ENCODE measurements at regions not wholly inside any gene's neighbourhood (a gene's known extent, or its start where the extent isn't known, plus 50 kb on each side); places are given as distances from the start of the nearest gene placed in this dataset.

GRCh38 chr2:204223544-204223943, 287.0 kb downstream of the ICOS start:
- H3K36me3 ChIP-seq (ENCODE audit: control insufficient read depth in 1 of 2, insufficient read depth in 2 of 2, low read length in 2 of 2) = no peaks in the 10 kb centered on the region
- ATAC-seq = no peak
- no peak overlapping the region for H2AFZ ChIP-seq (ENCODE audit: low read depth, low read length, poor library complexity, severe bottlenecking)
- no peak overlapping the region for H3K9ac ChIP-seq (ENCODE audit: low read length)
- H3K4me2 ChIP-seq (ENCODE audit: low read length) = no peak overlapping the region
- intact Hi-C loops (cut with micrococcal nuclease) = no loop called here
- H4K20me1 ChIP-seq (ENCODE audit: insufficient read depth) = no peaks in the 10 kb centered on the region
- POLR2A ChIA-PET = no interaction called here
- H3K9me3 ChIP-seq (ENCODE audit: control insufficient read depth in 1 of 2, insufficient read depth in 1 of 2, low read depth in 1 of 2, low read length in 2 of 2) = no peaks in the 10 kb centered on the region
- no peaks in the 10 kb centered on the region for H3K79me2 ChIP-seq (ENCODE audit: insufficient read depth, low read length)
- RAD21 ChIA-PET (ENCODE audit: low non-redundant PET in 1 of 2, low total read pairs in 2 of 2, uncharacterized antibody in 2 of 2, unreplicated experiment in 2 of 2) = interaction anchor here in 1 of 2 experiments (0.9 kb wide), 1 partner anchor 78 kb away, joined by 3 read pairs; no protein-coding TSS in a partner anchor
- H3K4me3 ChIP-seq (replicated peaks in 1 of 2; ENCODE audit: low read depth in 1 of 2, low read length in 2 of 2) = no peak overlapping the region
- TF ChIP-seq SIN3A (IDR thresholded peaks at IDR 0.05; ENCODE audit: low read depth) (no peak), POLR2AphosphoS5 (IDR thresholded peaks at IDR 0.05; ENCODE audit: low read depth, low read length) (no peak), EZH2 (IDR thresholded peaks at IDR 0.05) (no peak), CBX3 (IDR thresholded peaks at IDR 0.05; ENCODE audit: low read depth) (no peak), TCF7L2 (IDR thresholded peaks at IDR 0.05; ENCODE audit: borderline replicate concordance, extremely low read depth, insufficient read depth, insufficient read length) (no peak), ZNF274 (IDR thresholded peaks at IDR 0.05; ENCODE audit: low read depth, low read length) (no peak), CEBPB (IDR thresholded peaks at IDR 0.05; ENCODE audit: low read depth) (no peak), POLR2A (IDR thresholded peaks at IDR 0.05; ENCODE audit: borderline replicate concordance, extremely low read depth, insufficient read depth, insufficient read length) (no peak)
- TF ChIP-seq, protein P1, sequence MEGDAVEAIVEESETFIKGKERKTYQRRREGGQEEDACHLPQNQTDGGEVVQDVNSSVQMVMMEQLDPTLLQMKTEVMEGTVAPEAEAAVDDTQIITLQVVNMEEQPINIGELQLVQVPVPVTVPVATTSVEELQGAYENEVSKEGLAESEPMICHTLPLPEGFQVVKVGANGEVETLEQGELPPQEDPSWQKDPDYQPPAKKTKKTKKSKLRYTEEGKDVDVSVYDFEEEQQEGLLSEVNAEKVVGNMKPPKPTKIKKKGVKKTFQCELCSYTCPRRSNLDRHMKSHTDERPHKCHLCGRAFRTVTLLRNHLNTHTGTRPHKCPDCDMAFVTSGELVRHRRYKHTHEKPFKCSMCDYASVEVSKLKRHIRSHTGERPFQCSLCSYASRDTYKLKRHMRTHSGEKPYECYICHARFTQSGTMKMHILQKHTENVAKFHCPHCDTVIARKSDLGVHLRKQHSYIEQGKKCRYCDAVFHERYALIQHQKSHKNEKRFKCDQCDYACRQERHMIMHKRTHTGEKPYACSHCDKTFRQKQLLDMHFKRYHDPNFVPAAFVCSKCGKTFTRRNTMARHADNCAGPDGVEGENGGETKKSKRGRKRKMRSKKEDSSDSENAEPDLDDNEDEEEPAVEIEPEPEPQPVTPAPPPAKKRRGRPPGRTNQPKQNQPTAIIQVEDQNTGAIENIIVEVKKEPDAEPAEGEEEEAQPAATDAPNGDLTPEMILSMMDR (IDR thresholded peaks at IDR 0.05 in 2 of 3, conservative IDR thresholded peaks at IDR 0.05 in 1 of 3; ENCODE audit: borderline replicate concordance in 1 of 3, insufficient read depth in 1 of 3, low read depth in 2 of 3, low read length in 2 of 3) = no peak
- peaks cover 24% of the 10 kb centered on the region for H3K27me3 ChIP-seq (ENCODE audit: insufficient read depth, low read length)
- no peak overlapping the region for H3K27ac ChIP-seq (ENCODE audit: low read depth, low read length)
- CTCF ChIA-PET = no interaction called here
- BruUV-seq (replicated peaks) = no TSS peak
- no peaks in the 10 kb centered on the region for H3K4me1 ChIP-seq (ENCODE audit: control insufficient read depth in 1 of 2, insufficient read depth in 2 of 2, low read length in 2 of 2)
- DNase-seq (ENCODE audit: low read depth, low spot score) = no peak
- no peaks in the 10 kb centered on the region for H3K9me2 ChIP-seq (ENCODE audit: insufficient read depth)

DNA sequence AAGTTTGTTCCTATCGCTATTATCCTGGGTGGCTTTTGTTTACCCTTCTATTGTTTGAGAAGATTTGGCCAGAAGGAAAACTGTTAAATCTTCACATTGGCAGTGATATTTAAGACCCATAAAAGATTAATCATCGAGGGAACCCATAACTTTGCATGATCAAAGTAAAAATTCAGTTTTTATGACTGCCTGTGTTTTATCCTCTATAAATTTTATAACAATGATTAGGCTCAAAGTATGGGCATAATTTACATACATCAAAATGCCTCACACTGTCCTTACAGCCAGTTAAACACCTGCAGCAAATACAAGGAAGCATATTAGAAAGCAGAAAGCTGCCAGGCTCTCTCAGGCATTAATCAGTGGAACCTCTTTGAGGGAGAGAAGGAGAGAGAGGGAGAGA, 289.1 kb downstream of the ICOS start:
- no peak overlapping the region for H3K4me2 ChIP-seq (ENCODE audit: low read length)
- TF ChIP-seq YY1 (IDR thresholded peaks at IDR 0.05; ENCODE audit: extremely low read depth, insufficient replicate concordance, low read depth, low read length) (no peak), EGR1 (IDR thresholded peaks at IDR 0.05; ENCODE audit: low read depth) (no peak), CEBPB (IDR thresholded peaks at IDR 0.05; ENCODE audit: low read depth) (no peak), FOSL1 (IDR thresholded peaks at IDR 0.05; ENCODE audit: low read depth) (no peak), MAX (IDR thresholded peaks at IDR 0.05) (no peak), ATF3 (IDR thresholded peaks at IDR 0.05) (no peak), SRF (IDR thresholded peaks at IDR 0.05; ENCODE audit: low read depth) (no peak), ZNF274 (IDR thresholded peaks at IDR 0.05; ENCODE audit: low read depth, low read length) (no peak)
- intact Hi-C loops (cut with micrococcal nuclease) = no loop called here
- POLR2A ChIA-PET = no interaction called here
- ATAC-seq (no peak), DNase-seq (ENCODE audit: low read depth, low spot score) (no peak)
- no peak overlapping the region for H3K4me3 ChIP-seq (replicated peaks in 1 of 2; ENCODE audit: low read depth in 1 of 2, low read length in 2 of 2)
- CTCF ChIA-PET = no interaction called here
- H3K27me3 ChIP-seq (ENCODE audit: insufficient read depth, low read length) = peaks cover 26% of the 10 kb centered on the region
- H3K4me1 ChIP-seq (ENCODE audit: control insufficient read depth in 1 of 2, insufficient read depth in 2 of 2, low read length in 2 of 2) = no peaks in the 10 kb centered on the region
- H3K9me3 ChIP-seq (ENCODE audit: control insufficient read depth in 1 of 2, insufficient read depth in 1 of 2, low read depth in 1 of 2, low read length in 2 of 2) = no peaks in the 10 kb centered on the region
- H3K36me3 ChIP-seq (ENCODE audit: control insufficient read depth in 1 of 2, insufficient read depth in 2 of 2, low read length in 2 of 2) = no peaks in the 10 kb centered on the region
- no peak overlapping the region for H2AFZ ChIP-seq (ENCODE audit: low read depth, low read length, poor library complexity, severe bottlenecking)
- RAD21 ChIA-PET (ENCODE audit: low non-redundant PET in 1 of 2, low total read pairs in 2 of 2, uncharacterized antibody in 2 of 2, unreplicated experiment in 2 of 2) = no interaction called here
- BruUV-seq (replicated peaks) = no TSS peak
- no peaks in the 10 kb centered on the region for H3K79me2 ChIP-seq (ENCODE audit: insufficient read depth, low read length)
- no peak overlapping the region for H3K27ac ChIP-seq (ENCODE audit: low read depth, low read length)
- no peak overlapping the region for H3K9ac ChIP-seq (ENCODE audit: low read length)
- no peaks in the 10 kb centered on the region for H4K20me1 ChIP-seq (ENCODE audit: insufficient read depth)
- H3K9me2 ChIP-seq (ENCODE audit: insufficient read depth) = no peaks in the 10 kb centered on the region
